Trophoblast cell (in vitro differentiated cells and primary cell): ENCODE measurements at regions not wholly inside any gene's neighbourhood (a gene's known extent, or its start where the extent isn't known, plus 50 kb on each side); places are given as distances from the start of the nearest gene placed in this dataset.

Experiments
- DNase-seq, 2 donors: peaks; one replicate each; pipeline ENCODE4 v3.0.0-alpha.2; 2016
- H2AFZ ChIP-seq: 2 replicates; pipeline ENCODE4 v1.6.1; 2013; ENCODE audit warnings: low read length, moderate library complexity, mild to moderate bottlenecking; ENCODE audit not compliant: insufficient read depth, poor library complexity
- H2AK5ac ChIP-seq: 2 replicates; pipeline ENCODE4 v1.6.1; 2013; ENCODE audit warnings: mild to moderate bottlenecking, low read length
- H2BK120ac ChIP-seq: 2 replicates; pipeline ENCODE4 v1.6.1; 2013; ENCODE audit warnings: low read length, mild to moderate bottlenecking, moderate library complexity; ENCODE audit not compliant: insufficient read depth, poor library complexity
- H2BK12ac ChIP-seq: 2 replicates; pipeline ENCODE4 v1.6.1; 2013; ENCODE audit warnings: mild to moderate bottlenecking, low read length, moderate library complexity
- H2BK5ac ChIP-seq: 2 replicates; pipeline ENCODE4 v1.6.1; 2013; ENCODE audit warnings: low read length, low read depth, moderate library complexity, mild to moderate bottlenecking; ENCODE audit not compliant: poor library complexity
- H3K14ac ChIP-seq: 2 replicates; pipeline ENCODE4 v1.6.1; 2013; ENCODE audit warnings: mild to moderate bottlenecking, low read length
- H3K18ac ChIP-seq: 2 replicates; pipeline ENCODE4 v1.6.1; 2013; ENCODE audit warnings: mild to moderate bottlenecking, low read length
- H3K23ac ChIP-seq: 2 replicates; pipeline ENCODE4 v1.6.1; 2013; ENCODE audit warnings: low read length
- H3K27ac ChIP-seq: 2 replicates; pipeline ENCODE4 v1.5.1; 2013; ENCODE audit warnings: low read depth, mild to moderate bottlenecking, inconsistent platforms, low read length, moderate library complexity
- H3K27me3 ChIP-seq: 2 replicates; pipeline ENCODE4 v1.6.1; 2013; ENCODE audit warnings: inconsistent platforms, mild to moderate bottlenecking, low read length, moderate library complexity; ENCODE audit not compliant: insufficient read depth
- H3K36me3 ChIP-seq, 2 experiments: 1 replicate in 1 of 2; 2 replicates in 1 of 2; pipeline ENCODE4 v1.6.1; 2013; ENCODE audit warnings: low read length in 2 of 2, mild to moderate bottlenecking in 2 of 2, moderate library complexity in 1 of 2; ENCODE audit not compliant: insufficient read depth in 2 of 2, control insufficient read depth in 1 of 2
- H3K4ac ChIP-seq: 2 replicates; pipeline ENCODE4 v1.6.1; 2013; ENCODE audit warnings: low read depth, mild to moderate bottlenecking, low read length, moderate library complexity
- H3K4me1 ChIP-seq, 2 experiments: 1 replicate in 1 of 2; 2 replicates in 1 of 2; pipeline ENCODE4 v1.6.1; 2013; ENCODE audit warnings: low read length in 2 of 2, mild to moderate bottlenecking in 2 of 2, moderate library complexity in 1 of 2; ENCODE audit not compliant: insufficient read depth in 2 of 2, control insufficient read depth in 1 of 2
- H3K4me2 ChIP-seq: 2 replicates; pipeline ENCODE4 v1.6.1; 2013; ENCODE audit warnings: inconsistent platforms, mild to moderate bottlenecking, low read length, moderate library complexity
- H3K4me3 ChIP-seq: 2 replicates; pipeline ENCODE4 v1.5.1; 2013; ENCODE audit warnings: mild to moderate bottlenecking, low read depth, low read length, inconsistent platforms
- H3K79me1 ChIP-seq: one replicate; pipeline ENCODE4 v1.6.1; 2013; ENCODE audit warnings: low read length
- H3K79me2 ChIP-seq: 2 replicates; pipeline ENCODE4 v1.6.1; 2013; ENCODE audit warnings: low read length, mild to moderate bottlenecking; ENCODE audit not compliant: control insufficient read depth, insufficient read depth, poor library complexity
- H3K9ac ChIP-seq: 2 replicates; pipeline ENCODE4 v1.6.1; 2013; ENCODE audit warnings: mild to moderate bottlenecking, low read length
- H3K9me3 ChIP-seq: 2 replicates; pipeline ENCODE4 v1.6.1; 2013; ENCODE audit warnings: low read depth, mild to moderate bottlenecking, control low read depth, inconsistent platforms, low read length; ENCODE audit not compliant: insufficient read depth
- H4K12ac ChIP-seq: 2 replicates; pipeline ENCODE4 v1.6.1; 2013; ENCODE audit warnings: low read depth, mild to moderate bottlenecking, low read length, moderate library complexity
- H4K8ac ChIP-seq: 2 replicates; pipeline ENCODE4 v1.6.1; 2013; ENCODE audit warnings: low read depth, mild to moderate bottlenecking, low read length, moderate library complexity
- H4K91ac ChIP-seq: one replicate; pipeline ENCODE4 v1.6.1; 2013; ENCODE audit warnings: low read depth, mild to moderate bottlenecking, low read length, moderate library complexity
- WGBS: extraction: QIAGEN DNeasy Blood & Tissue Kit; methylation state at CpG from one replicate; pipeline ENCODE4 v1.1.7; 2013; ENCODE audit warnings: missing lambda C conversion rate; ENCODE audit not compliant: insufficient read length, insufficient coverage; ENCODE audit errors: extremely low coverage; 5-methylcytosine and 5-hydroxymethylcytosine counted together

GRCh38 chr20:23146181-23146580 is 60.1 kb upstream of the CD93 start:
- no peak overlapping the region for H2AFZ ChIP-seq
- no peak overlapping the region for H2BK12ac ChIP-seq
- no peak overlapping the region for H2BK5ac ChIP-seq
- H4K8ac ChIP-seq: no peak overlapping the region
- H3K79me2 ChIP-seq: no peaks in the 10 kb centered on the region
- no peak overlapping the region for H2AK5ac ChIP-seq
- H3K9me3 ChIP-seq: peaks cover 2% of the 10 kb centered on the region
- H3K18ac ChIP-seq: no peak overlapping the region
- H4K12ac ChIP-seq: no peak overlapping the region
- H3K4ac ChIP-seq: no peak overlapping the region
- no CpG with 5 or more reads among the region's 9 CpGs for WGBS
- no peak overlapping the region for H3K23ac ChIP-seq
- H3K14ac ChIP-seq: no peak overlapping the region
- no peak overlapping the region for H2BK120ac ChIP-seq
- H4K91ac ChIP-seq: no peak overlapping the region
- no peak overlapping the region for H3K4me2 ChIP-seq
- no peak overlapping the region for H3K9ac ChIP-seq
- no peaks in the 10 kb centered on the region for H3K79me1 ChIP-seq
- H3K36me3 ChIP-seq: no peaks in the 10 kb centered on the region
- H3K27ac ChIP-seq: no peak overlapping the region
- no peaks in the 10 kb centered on the region for H3K4me1 ChIP-seq
- no peaks in the 10 kb centered on the region for H3K27me3 ChIP-seq
- no peak for DNase-seq
- H3K4me3 ChIP-seq: no peak overlapping the region

DNA sequence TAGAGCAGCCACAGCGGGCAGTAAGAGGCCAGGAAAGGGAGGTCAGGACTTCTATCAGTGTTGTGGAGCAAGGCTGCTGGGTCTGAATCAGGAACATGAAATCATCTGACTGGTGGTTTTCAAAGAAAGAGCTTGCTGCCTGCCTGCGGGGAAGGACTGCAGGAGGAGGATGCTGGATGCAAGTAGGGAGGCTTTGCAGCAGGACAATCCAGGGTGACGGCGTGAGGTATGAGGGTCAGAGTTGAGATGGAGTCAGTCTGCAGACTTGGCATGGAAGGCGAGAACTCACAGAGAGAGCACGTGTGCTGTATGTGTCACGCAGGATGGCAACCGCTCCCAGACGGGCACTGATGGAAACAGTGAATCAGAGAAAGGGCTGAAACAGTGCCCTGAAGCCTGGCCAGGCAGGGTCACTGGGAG is 59.2 kb upstream of the CD93 start:
- Histone ChIP-seq H3K9ac (no peak overlapping the region), H3K27me3 (no peaks in the 10 kb centered on the region), H3K79me2 (no peaks in the 10 kb centered on the region), H3K4ac (no peak overlapping the region), H2BK120ac (no peak overlapping the region), H3K14ac (no peak overlapping the region), H3K27ac (no peak overlapping the region), H3K36me3 (no peaks in the 10 kb centered on the region), H4K12ac (no peak overlapping the region), H4K91ac (no peak overlapping the region), H4K8ac (no peak overlapping the region), H3K4me1 (no peaks in the 10 kb centered on the region), H2AFZ (no peak overlapping the region), H2BK12ac (no peak overlapping the region), H3K23ac (peak overlapping the region; percentile 21), H2AK5ac (no peak overlapping the region), H3K4me2 (no peak overlapping the region), H3K4me3 (no peak overlapping the region), H3K18ac (no peak overlapping the region), H3K9me3 (peaks cover 2% of the 10 kb centered on the region), H3K79me1 (no peaks in the 10 kb centered on the region), H2BK5ac (no peak overlapping the region)
- peak; percentile 48 to 55 for DNase-seq
- no CpG with 5 or more reads among the region's 9 CpGs for WGBS

GRCh38 chr20:23144856-23145255 is 58.7 kb upstream of the CD93 start:
- WGBS: no CpG with 5 or more reads among the region's 7 CpGs
- no peak overlapping the region for H3K14ac ChIP-seq
- H2BK5ac ChIP-seq: no peak overlapping the region
- no peak overlapping the region for H4K8ac ChIP-seq
- no peaks in the 10 kb centered on the region for H3K79me2 ChIP-seq
- no peak overlapping the region for H3K4me2 ChIP-seq
- H3K9me3 ChIP-seq: peaks cover 2% of the 10 kb centered on the region
- H2BK120ac ChIP-seq: no peak overlapping the region
- H3K18ac ChIP-seq: no peak overlapping the region
- H3K36me3 ChIP-seq: no peaks in the 10 kb centered on the region
- no peak overlapping the region for H3K4ac ChIP-seq
- no peak overlapping the region for H3K4me3 ChIP-seq
- H3K27me3 ChIP-seq: no peaks in the 10 kb centered on the region
- no peak overlapping the region for H3K23ac ChIP-seq
- no peak overlapping the region for H2AFZ ChIP-seq
- H3K9ac ChIP-seq: no peak overlapping the region
- H3K79me1 ChIP-seq: no peaks in the 10 kb centered on the region
- no peak for DNase-seq
- H2BK12ac ChIP-seq: no peak overlapping the region
- no peak overlapping the region for H3K27ac ChIP-seq
- no peak overlapping the region for H4K91ac ChIP-seq
- H2AK5ac ChIP-seq: no peak overlapping the region
- no peaks in the 10 kb centered on the region for H3K4me1 ChIP-seq
- H4K12ac ChIP-seq: no peak overlapping the region

GRCh38 chr20:23143986-23144690 is 58.0 kb upstream of the CD93 start:
- Histone ChIP-seq H2AFZ (no peak overlapping the region), H3K27ac (no peak overlapping the region), H3K27me3 (no peaks in the 10 kb centered on the region), H4K91ac (no peak overlapping the region), H3K9me3 (peaks cover 2% of the 10 kb centered on the region), H3K4ac (no peak overlapping the region), H3K79me2 (no peaks in the 10 kb centered on the region), H3K4me2 (no peak overlapping the region), H3K23ac (no peak overlapping the region), H2BK12ac (no peak overlapping the region), H2BK120ac (no peak overlapping the region), H3K18ac (no peak overlapping the region), H2AK5ac (no peak overlapping the region), H4K8ac (no peak overlapping the region), H3K79me1 (no peaks in the 10 kb centered on the region), H4K12ac (no peak overlapping the region), H2BK5ac (no peak overlapping the region), H3K36me3 (no peaks in the 10 kb centered on the region), H3K14ac (no peak overlapping the region), H3K4me3 (no peak overlapping the region), H3K4me1 (no peaks in the 10 kb centered on the region), H3K9ac (no peak overlapping the region)
- no peak for DNase-seq
- no CpG with 5 or more reads among the region's 8 CpGs for WGBS
